ENCODE measurements at regions not wholly inside any gene's neighbourhood (a gene's known extent, or its start where the extent isn't known, plus 50 kb on each side); places are given as distances from the start of the nearest gene placed in this dataset.
"Not testable (repeated sequence)": the region's sequence is repeated elsewhere in the genome, so short reads cannot be mapped to it uniquely, and the experiment has no call there.

DNA sequence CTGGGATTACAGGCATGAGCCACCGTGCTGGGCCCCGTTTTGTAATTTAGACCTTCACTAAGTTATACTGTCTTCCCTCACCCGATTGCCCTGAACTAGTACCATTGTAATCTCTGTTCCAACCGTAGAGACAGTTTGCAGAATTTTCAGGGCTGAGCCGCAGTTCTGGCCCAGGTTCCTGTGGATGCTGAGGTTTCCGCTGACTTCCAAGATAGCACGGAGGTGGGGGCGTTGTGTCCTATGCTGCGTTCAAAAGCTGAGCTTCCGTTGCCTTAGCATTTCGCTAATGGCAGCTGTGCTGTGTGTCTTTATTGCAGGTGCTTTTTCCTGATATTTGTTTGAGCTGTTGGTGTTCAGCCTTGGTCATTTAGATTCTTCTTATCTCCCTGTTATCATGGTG is 137.0 kb downstream of the SOX4 start:
- Histone ChIP-seq H3K79me2 (ENCODE audit: control insufficient read depth, insufficient read depth, low read length) (no peaks in the 10 kb centered on the region), H3K27ac (ENCODE audit: control insufficient read depth, insufficient read depth, low read length) (no peak overlapping the region), H3K27me3 (ENCODE audit: control insufficient read depth, extremely low read depth, insufficient read depth, low read length) (no peaks in the 10 kb centered on the region), H4K20me1 (ENCODE audit: control insufficient read depth, extremely low read depth, insufficient read depth, low read length) (no peaks in the 10 kb centered on the region), H3K9ac (ENCODE audit: control insufficient read depth, extremely low read depth, insufficient read depth, low read length) (no peak overlapping the region), H3K9me1 (ENCODE audit: control insufficient read depth, extremely low read depth, insufficient read depth, low read length) (no peaks in the 10 kb centered on the region), H3K9me3 (ENCODE audit: control insufficient read depth, low read depth, low read length) (no peaks in the 10 kb centered on the region), H3K4me1 (ENCODE audit: control insufficient read depth, extremely low read depth, insufficient read depth, low read length) (peaks cover 11% of the 10 kb centered on the region), H3K4me3 (ENCODE audit: control insufficient read depth in 2 of 3, extremely low read depth in 1 of 3, insufficient read depth in 2 of 3, low read depth in 1 of 3, low read length in 3 of 3) (no peak overlapping the region), H2AFZ (ENCODE audit: control insufficient read depth, low read length) (no peak overlapping the region), H3K4me2 (ENCODE audit: control insufficient read depth, extremely low read depth, insufficient read depth, low read depth, low read length) (no peak overlapping the region), H3K36me3 (ENCODE audit: control insufficient read depth in 2 of 2, extremely low read depth in 1 of 2, insufficient read depth in 2 of 2, low read length in 2 of 2) (no peaks in the 10 kb centered on the region)
- DNase-seq (ENCODE audit: low read depth, low spot score) (no peak), FAIRE-seq (no peak)
- TF ChIP-seq CTCF (optimal IDR thresholded peaks at IDR 0.05 in 1 of 3, IDR thresholded peaks at IDR 0.05 in 1 of 3, conservative IDR thresholded peaks at IDR 0.05 in 1 of 3; ENCODE audit: extremely low read depth in 1 of 3, insufficient read depth in 2 of 3, low read length in 3 of 3), result no peak
- TF ChIP-seq EZH2 (IDR thresholded peaks at IDR 0.05; ENCODE audit: low read length), result no peak
- dilution Hi-C loops (cut with MboI; ENCODE audit: extremely low pct_ligation_motif_present, low sequenced_read_pairs), result no loop called here

DNA sequence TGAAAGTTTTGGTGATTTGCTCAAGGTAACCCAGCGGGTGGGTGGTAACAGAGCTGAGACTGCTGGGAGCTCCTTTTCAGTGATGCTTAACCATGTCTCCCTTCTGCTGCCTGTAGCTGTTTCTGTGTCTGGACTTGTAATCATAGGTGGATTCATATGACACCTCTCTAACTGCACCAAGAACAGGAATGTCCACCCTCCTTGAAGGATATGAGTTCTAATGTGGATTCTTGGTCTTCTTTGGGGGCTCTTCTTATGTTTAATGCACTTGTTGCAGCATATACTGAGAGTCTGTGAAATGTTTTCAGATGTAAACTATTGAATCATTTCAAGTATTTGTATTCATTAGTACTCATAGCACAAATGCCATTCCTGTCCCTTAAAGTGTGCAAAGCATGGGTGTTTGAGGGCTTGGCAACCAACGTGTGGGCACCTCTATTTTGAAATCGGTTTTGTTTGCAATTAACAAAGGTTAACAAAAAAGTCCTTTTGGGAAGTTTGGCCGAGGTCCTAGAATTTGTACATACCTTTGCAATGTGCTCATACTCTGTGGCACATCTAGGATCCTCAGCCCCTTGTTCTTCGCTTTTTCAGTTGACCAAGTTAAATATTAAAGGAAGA is 138.0 kb downstream of the SOX4 start:
- Histone ChIP-seq H2AFZ (ENCODE audit: control insufficient read depth, low read length) (no peak overlapping the region), H3K4me3 (ENCODE audit: control insufficient read depth in 2 of 3, extremely low read depth in 1 of 3, insufficient read depth in 2 of 3, low read depth in 1 of 3, low read length in 3 of 3) (no peak overlapping the region), H4K20me1 (ENCODE audit: control insufficient read depth, extremely low read depth, insufficient read depth, low read length) (no peaks in the 10 kb centered on the region), H3K36me3 (ENCODE audit: control insufficient read depth in 2 of 2, extremely low read depth in 1 of 2, insufficient read depth in 2 of 2, low read length in 2 of 2) (no peaks in the 10 kb centered on the region), H3K9me1 (ENCODE audit: control insufficient read depth, extremely low read depth, insufficient read depth, low read length) (no peaks in the 10 kb centered on the region), H3K4me2 (ENCODE audit: control insufficient read depth, extremely low read depth, insufficient read depth, low read depth, low read length) (peak overlapping the region; percentile 1), H3K4me1 (ENCODE audit: control insufficient read depth, extremely low read depth, insufficient read depth, low read length) (peaks cover 11% of the 10 kb centered on the region), H3K27ac (ENCODE audit: control insufficient read depth, insufficient read depth, low read length) (no peak overlapping the region), H3K9me3 (ENCODE audit: control insufficient read depth, low read depth, low read length) (no peaks in the 10 kb centered on the region), H3K27me3 (ENCODE audit: control insufficient read depth, extremely low read depth, insufficient read depth, low read length) (no peaks in the 10 kb centered on the region), H3K9ac (ENCODE audit: control insufficient read depth, extremely low read depth, insufficient read depth, low read length) (no peak overlapping the region), H3K79me2 (ENCODE audit: control insufficient read depth, insufficient read depth, low read length) (no peaks in the 10 kb centered on the region)
- TF ChIP-seq EZH2 (IDR thresholded peaks at IDR 0.05; ENCODE audit: low read length) (no peak), CTCF (optimal IDR thresholded peaks at IDR 0.05 in 1 of 3, IDR thresholded peaks at IDR 0.05 in 1 of 3, conservative IDR thresholded peaks at IDR 0.05 in 1 of 3; ENCODE audit: extremely low read depth in 1 of 3, insufficient read depth in 2 of 3, low read length in 3 of 3) (no peak)
- DNase-seq (ENCODE audit: low read depth, low spot score) (no peak), FAIRE-seq (peak; percentile 84)
- dilution Hi-C loops (cut with MboI; ENCODE audit: extremely low pct_ligation_motif_present, low sequenced_read_pairs), result no loop called here

- H3K27ac ChIP-seq (ENCODE audit: control insufficient read depth, insufficient read depth, low read length); H4K20me1 ChIP-seq (ENCODE audit: control insufficient read depth, extremely low read depth, insufficient read depth, low read length); H3K36me3 ChIP-seq (ENCODE audit: control insufficient read depth in 2 of 2, extremely low read depth in 1 of 2, insufficient read depth in 2 of 2, low read length in 2 of 2); H3K27me3 ChIP-seq (ENCODE audit: control insufficient read depth, extremely low read depth, insufficient read depth, low read length); H3K9me3 ChIP-seq (ENCODE audit: control insufficient read depth, low read depth, low read length); H2AFZ ChIP-seq (ENCODE audit: control insufficient read depth, low read length); dilution Hi-C loops (cut with MboI; ENCODE audit: extremely low pct_ligation_motif_present, low sequenced_read_pairs); H3K9ac ChIP-seq (ENCODE audit: control insufficient read depth, extremely low read depth, insufficient read depth, low read length); H3K9me1 ChIP-seq (ENCODE audit: control insufficient read depth, extremely low read depth, insufficient read depth, low read length); DNase-seq (ENCODE audit: low read depth, low spot score); H3K4me3 ChIP-seq (ENCODE audit: control insufficient read depth in 2 of 3, extremely low read depth in 1 of 3, insufficient read depth in 2 of 3, low read depth in 1 of 3, low read length in 3 of 3); FAIRE-seq; H3K79me2 ChIP-seq (ENCODE audit: control insufficient read depth, insufficient read depth, low read length): not testable (repeated sequence)
- peak overlapping the region; percentile 10 for H3K4me2 ChIP-seq (ENCODE audit: control insufficient read depth, extremely low read depth, insufficient read depth, low read depth, low read length)
- H3K4me1 ChIP-seq (ENCODE audit: control insufficient read depth, extremely low read depth, insufficient read depth, low read length), result peaks cover 11% of the 10 kb centered on the region
Measured at GRCh38 chr6:21732032-21732730, 138.6 kb downstream of the SOX4 start.

Data from keratinocyte (primary cell).